HG02642 (cell line): ENCODE measurements at regions not wholly inside any gene's neighbourhood (a gene's known extent, or its start where the extent isn't known, plus 50 kb on each side); places are given as distances from the start of the nearest gene placed in this dataset.

Experiments
- ATAC-seq: cut with Tn5 transposase; IDR thresholded peaks from one replicate; pipeline ENCODE4 v1.9.1; 2021; ENCODE audit warnings: mild to moderate bottlenecking; ENCODE audit not compliant: unreplicated experiment, poor library complexity

- no peak for ATAC-seq
Measured at GRCh38 chr4:58723954-58724353, 1613.8 kb upstream of the IGFBP7 start.

DNA sequence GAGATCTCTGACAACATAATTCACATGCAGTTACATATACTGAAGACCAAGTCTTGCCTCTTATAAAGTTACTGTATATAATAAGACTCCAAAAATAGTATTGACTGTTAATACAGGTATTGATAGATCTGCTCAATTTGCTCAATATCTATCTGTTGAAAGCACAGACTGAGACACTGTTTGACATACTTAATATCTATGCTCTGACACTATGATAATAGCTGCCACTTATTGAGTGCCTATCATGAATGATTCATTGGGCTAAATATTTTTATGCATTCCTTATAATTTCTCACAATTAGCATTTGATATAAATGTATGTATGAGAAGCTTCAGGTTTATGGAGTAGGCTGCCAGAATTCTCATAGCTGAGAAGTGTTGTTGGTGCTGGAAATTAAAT is 1600.9 kb upstream of the IGFBP7 start:
- ATAC-seq, result no peak

DNA sequence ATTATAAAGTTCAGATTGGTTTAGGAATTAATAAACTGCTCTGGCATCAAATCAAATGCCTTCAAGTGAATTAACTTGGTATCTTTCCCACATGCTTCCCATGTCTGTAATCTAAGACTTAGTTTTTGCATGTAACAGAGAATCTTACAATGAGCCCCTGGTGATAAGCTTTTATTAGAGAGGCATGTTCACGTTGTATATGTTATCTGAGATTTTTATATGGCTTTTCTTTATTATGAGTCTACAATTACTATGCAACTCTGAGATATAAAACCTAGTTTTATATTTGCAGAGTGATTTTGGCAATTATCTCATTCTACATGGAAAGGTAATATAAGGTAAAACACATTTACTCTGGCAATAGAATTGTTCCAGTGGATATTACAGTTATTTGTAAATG is 1578.4 kb upstream of the IGFBP7 start:
- no peak for ATAC-seq

GRCh38 chr4:58679886-58680285 is 1569.7 kb upstream of the IGFBP7 start:
- ATAC-seq, result no peak

GRCh38 chr4:58679051-58679450 is 1568.9 kb upstream of the IGFBP7 start:
- ATAC-seq, result no peak

- no peak for ATAC-seq
Measured at GRCh38 chr4:58669783-58670182, 1559.6 kb upstream of the IGFBP7 start.

- ATAC-seq, result no peak
Measured at GRCh38 chr4:58665649-58666048, 1555.5 kb upstream of the IGFBP7 start.

GRCh38 chr4:58658701-58659100 is 1548.5 kb upstream of the IGFBP7 start:
- no peak for ATAC-seq

GRCh38 chr4:58653251-58653650 is 1543.1 kb upstream of the IGFBP7 start:
- no peak for ATAC-seq

DNA sequence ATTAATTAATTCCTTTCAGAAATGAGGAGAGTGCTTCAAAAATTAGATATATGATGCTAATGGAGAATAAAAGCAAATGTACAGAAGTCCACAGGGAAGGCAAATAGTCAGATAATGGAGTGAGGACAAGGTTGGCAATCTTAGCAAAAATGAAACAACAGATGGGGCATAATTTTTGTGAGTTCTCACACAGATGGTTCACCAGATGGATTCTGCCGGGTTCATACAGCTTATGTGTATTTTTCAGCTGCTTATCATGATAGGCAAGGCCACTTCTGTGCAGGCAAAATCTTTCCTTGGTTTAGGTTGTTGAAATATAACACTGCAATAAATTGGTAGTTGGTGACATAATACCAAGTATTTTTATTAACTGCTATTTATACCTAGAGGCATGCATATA is 1539.0 kb upstream of the IGFBP7 start:
- ATAC-seq, result no peak

GRCh38 chr4:58646126-58646525 is 1535.9 kb upstream of the IGFBP7 start:
- ATAC-seq, result no peak

- no peak for ATAC-seq
Measured at GRCh38 chr4:58644549-58644948, 1534.4 kb upstream of the IGFBP7 start.

DNA sequence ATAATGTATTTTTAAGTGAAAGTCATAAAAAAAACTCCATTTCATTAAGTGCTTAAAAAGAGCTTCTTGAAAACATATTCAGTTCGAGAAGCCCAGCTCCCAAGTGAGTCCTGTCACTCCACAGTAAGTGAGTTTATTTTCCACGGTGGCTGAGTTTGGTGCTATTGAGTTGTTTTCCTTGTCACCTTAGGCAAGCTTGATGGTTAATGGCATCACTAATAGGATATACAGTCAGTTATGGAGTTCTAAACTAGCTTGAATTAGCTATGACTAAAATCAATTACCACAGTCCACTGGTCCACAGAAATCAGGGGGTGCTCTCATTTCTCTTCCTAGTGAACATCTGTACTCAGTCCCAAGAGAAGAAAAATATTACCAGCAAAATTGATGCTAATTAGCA is 1526.2 kb upstream of the IGFBP7 start:
- no peak for ATAC-seq

- ATAC-seq, result no peak
Measured at GRCh38 chr4:58617226-58617625, 1507.0 kb upstream of the IGFBP7 start.

DNA sequence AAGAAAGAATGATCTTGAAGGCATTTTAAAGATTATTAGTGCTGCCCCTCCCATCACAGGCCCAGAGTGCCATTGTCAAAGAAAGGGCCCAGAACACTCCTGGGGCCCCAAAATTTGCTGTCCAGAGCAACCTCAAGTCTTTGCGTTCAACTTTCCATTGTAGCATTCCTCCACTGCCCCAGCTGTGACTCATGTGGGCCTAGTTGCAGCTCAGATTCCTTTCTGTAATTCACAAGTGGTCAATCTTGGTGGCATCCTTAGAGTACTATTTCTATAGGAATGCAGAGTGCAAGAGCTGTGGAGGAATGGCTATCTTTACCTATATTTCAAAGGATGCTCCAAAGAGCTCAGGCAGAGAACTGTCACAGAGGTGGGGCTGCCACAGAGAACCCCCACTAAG is 1500.8 kb upstream of the IGFBP7 start:
- ATAC-seq, result no peak

DNA sequence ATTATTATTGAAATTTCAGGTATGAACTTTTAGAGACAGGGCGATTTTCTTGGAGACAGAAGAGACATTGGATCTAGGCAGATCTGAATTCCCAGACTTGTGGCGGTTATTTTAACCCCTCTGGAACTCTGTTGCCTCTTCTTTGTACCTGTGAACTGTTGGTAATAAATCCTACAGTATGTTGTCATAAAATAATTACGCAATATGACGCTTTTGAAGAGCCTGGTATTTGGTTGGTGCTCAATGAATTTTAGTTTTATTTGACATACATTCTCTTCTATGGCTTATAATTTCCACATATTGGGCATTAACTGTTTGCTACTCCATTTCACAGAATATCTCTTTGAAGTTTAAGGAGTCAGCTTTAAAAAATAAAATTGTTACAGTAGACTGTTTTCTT is 1496.1 kb upstream of the IGFBP7 start:
- no peak for ATAC-seq

DNA sequence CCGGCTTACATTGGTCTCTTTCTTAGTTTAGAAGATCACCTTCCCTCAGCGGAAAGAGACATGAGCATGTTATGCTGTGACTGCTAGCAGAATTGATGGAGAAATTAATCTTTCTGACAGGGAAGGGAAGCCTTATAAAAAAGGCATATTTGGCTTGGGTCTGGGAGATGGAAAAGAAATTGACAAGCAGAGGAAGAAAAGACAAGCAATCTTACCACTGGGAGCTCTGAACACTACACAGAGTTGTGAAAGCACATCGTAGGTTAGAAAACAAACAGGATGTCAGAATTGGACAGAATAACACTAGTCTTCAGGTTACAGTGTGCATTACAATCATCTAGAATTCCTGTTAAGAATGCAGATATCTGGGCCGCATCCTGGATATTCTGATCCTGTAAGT is 1493.8 kb upstream of the IGFBP7 start:
- ATAC-seq, result no peak

GRCh38 chr4:58602731-58603359 is 1492.7 kb upstream of the IGFBP7 start:
- ATAC-seq, result no peak

- no peak for ATAC-seq
Measured at GRCh38 chr4:58602022-58602421, 1491.8 kb upstream of the IGFBP7 start.

DNA sequence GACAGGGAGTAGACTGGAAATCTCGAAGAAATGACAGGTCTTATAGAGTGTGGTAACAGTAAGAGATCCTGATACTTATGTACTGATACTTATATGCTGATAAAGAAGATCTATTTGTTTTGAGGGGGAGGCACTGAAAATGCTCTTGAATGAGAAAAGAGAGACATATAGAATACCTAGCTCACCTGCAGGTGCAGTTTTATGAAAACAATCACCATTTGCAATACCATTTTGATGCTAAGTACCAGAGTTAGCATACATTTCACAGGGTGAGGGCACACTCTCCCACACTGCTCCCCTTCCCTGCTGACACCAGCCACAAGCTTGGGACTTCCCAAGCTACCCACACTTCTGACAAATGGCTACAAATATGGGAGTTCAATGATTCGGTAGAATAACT is 1490.1 kb upstream of the IGFBP7 start:
- ATAC-seq, result no peak

DNA sequence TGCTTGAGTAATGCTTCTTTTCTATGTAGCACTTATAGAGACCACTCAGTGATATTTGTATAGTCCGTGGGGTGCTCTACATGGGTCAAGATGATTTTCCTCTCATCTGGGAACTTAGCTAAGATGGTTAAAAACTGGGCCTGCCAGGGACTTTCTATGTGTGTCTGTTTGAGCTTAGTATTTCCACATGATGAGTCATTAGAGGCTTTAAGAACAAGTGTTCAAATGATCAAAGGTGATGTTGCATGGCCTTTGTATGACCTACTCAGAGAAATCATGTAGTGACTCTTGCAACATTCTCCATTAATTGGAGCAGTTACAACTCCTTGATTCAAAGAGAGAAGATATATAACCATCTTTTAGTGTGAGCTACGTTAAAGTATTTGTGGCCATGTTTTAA is 1480.5 kb upstream of the IGFBP7 start:
- ATAC-seq, result no peak

DNA sequence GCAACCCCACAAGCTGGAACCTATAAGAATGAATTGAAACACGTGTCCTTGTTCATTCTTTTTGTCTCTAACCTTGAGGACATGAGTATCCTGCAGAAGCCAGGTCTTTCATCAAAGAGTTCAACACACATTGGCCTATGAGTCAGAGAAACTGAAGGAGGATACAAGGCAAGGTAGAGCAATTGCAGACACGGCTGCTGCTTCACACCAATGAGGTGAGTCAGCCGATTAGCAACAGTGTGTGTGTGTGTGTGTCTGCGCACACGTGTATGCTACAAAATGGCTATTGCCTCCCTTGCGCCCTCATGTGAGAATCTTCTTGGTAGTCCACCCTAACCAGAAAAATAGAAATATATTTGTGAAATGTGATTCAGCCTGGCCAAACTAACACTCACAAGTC is 1477.7 kb upstream of the IGFBP7 start:
- ATAC-seq, result no peak

DNA sequence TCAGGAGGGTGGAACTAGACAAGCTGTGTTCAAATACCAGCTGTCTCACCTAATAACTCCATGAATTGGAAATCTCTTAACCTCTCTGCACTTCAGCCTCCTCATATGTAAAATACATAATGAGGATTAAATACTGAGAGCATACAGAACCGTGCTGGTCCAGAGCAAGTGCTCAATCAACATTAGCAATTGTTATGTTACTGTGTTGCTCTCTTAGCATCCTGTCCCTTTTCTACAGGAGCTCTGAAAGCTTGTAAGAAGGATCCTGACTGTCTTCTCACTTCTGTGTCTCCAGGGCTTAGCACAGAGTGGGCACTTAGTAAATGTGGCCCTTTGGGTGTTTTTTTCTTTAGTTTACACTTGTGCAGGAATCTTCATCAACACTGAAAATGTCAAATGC is 1456.1 kb upstream of the IGFBP7 start:
- no peak for ATAC-seq
